Islet of Langerhans (tissue), 1 donor: ENCODE measurements at regions not wholly inside any gene's neighbourhood (a gene's known extent, or its start where the extent isn't known, plus 50 kb on each side); places are given as distances from the start of the nearest gene placed in this dataset.
"Not testable (repeated sequence)": the region's sequence is repeated elsewhere in the genome, so short reads cannot be mapped to it uniquely, and the experiment has no call there.

Source experiments
- FAIRE-seq: peaks from one replicate; lab custom pipeline; 2011; peaks lifted over from hg19 to GRCh38; lab: Jason Lieb, UNC

GRCh38 chr12:28060871-28061270 is 88.3 kb upstream of the PTHLH start:
- FAIRE-seq = no peak

GRCh38 chr12:28063355-28063880 is 90.9 kb upstream of the PTHLH start:
- no peak for FAIRE-seq

GRCh38 chr12:28065374-28065773 is 92.8 kb upstream of the PTHLH start:
- FAIRE-seq = no peak

- no peak for FAIRE-seq
Measured at GRCh38 chr12:28065889-28066630, 93.5 kb upstream of the PTHLH start.

GRCh38 chr12:28066879-28067278 is 94.3 kb upstream of the PTHLH start:
- no peak for FAIRE-seq

GRCh38 chr12:28068467-28068866 is 95.9 kb upstream of the PTHLH start:
- no peak for FAIRE-seq

- FAIRE-seq = no peak
Measured at GRCh38 chr12:28079539-28079938, 107.0 kb upstream of the PTHLH start.

- no peak for FAIRE-seq
Measured at GRCh38 chr12:28082096-28082495, 108.2 kb upstream of the CCDC91 start.

GRCh38 chr12:28083840-28084678 is 106.2 kb upstream of the CCDC91 start:
- FAIRE-seq = no peak

GRCh38 chr12:28086521-28087155 is 103.6 kb upstream of the CCDC91 start:
- FAIRE-seq = no peak

- FAIRE-seq = no peak
Measured at GRCh38 chr12:28088566-28089272, 101.5 kb upstream of the CCDC91 start.

GRCh38 chr12:28089338-28089737 is 100.9 kb upstream of the CCDC91 start:
- FAIRE-seq = no peak

GRCh38 chr12:28090835-28091234 is 99.4 kb upstream of the CCDC91 start:
- FAIRE-seq = no peak

GRCh38 chr12:28092396-28092795 is 97.9 kb upstream of the CCDC91 start:
- no peak for FAIRE-seq

GRCh38 chr12:28096649-28097048 is 93.6 kb upstream of the CCDC91 start:
- no peak for FAIRE-seq

GRCh38 chr12:28097221-28097620 is 93.0 kb upstream of the CCDC91 start:
- FAIRE-seq = no peak

- FAIRE-seq = not testable (repeated sequence)
Measured at GRCh38 chr12:28099245-28099644, 91.0 kb upstream of the CCDC91 start.

GRCh38 chr12:28099871-28100270 is 90.4 kb upstream of the CCDC91 start:
- FAIRE-seq = no peak

- no peak for FAIRE-seq
Measured at GRCh38 chr12:28100717-28101116, 89.5 kb upstream of the CCDC91 start.

GRCh38 chr12:28104316-28104715 is 85.9 kb upstream of the CCDC91 start:
- no peak for FAIRE-seq

- FAIRE-seq = no peak
Measured at GRCh38 chr12:28104903-28105864, 85.1 kb upstream of the CCDC91 start.
